Activated CD4-positive, alpha-beta T cell treated with anti-CD3 and anti-CD28 coated beads, Interleukin-2, amount 10 ng/mL, durations not matched to agents 24 days and 14 days (primary cell): ENCODE measurements at regions not wholly inside any gene's neighbourhood (a gene's known extent, or its start where the extent isn't known, plus 50 kb on each side); places are given as distances from the start of the nearest gene placed in this dataset.
"Not testable (repeated sequence)": the region's sequence is repeated elsewhere in the genome, so short reads cannot be mapped to it uniquely, and the experiment has no call there.

Experiments
- DNase-seq: peaks from one replicate; pipeline ENCODE4 v3.0.0; 2022
- H3K27ac Mint-ChIP-seq: one replicate; pipeline ENCODE4 v1.8.0; 2022; ENCODE audit warnings: mild to moderate bottlenecking, mixed read lengths
- H3K27me3 Mint-ChIP-seq: one replicate; pipeline ENCODE4 v1.8.0; 2022; ENCODE audit warnings: mixed read lengths
- H3K36me3 Mint-ChIP-seq: one replicate; pipeline ENCODE4 v1.8.0; 2022; ENCODE audit warnings: low read depth, mild to moderate bottlenecking, mixed read lengths
- H3K4me1 Mint-ChIP-seq: one replicate; pipeline ENCODE4 v1.8.0; 2021; ENCODE audit warnings: mixed read lengths
- H3K4me3 Mint-ChIP-seq: one replicate; pipeline ENCODE4 v1.8.0; 2022; ENCODE audit warnings: mild to moderate bottlenecking, moderate library complexity, mixed read lengths
- H3K9me3 Mint-ChIP-seq: one replicate; pipeline ENCODE4 v1.8.0; 2021; ENCODE audit warnings: mixed read lengths
- intact Hi-C: fragments of 100-400 bp; cut with micrococcal nuclease; formaldehyde crosslinking; loops from one replicate; pipeline ENCODE4 v1.15.1; 2023

DNA sequence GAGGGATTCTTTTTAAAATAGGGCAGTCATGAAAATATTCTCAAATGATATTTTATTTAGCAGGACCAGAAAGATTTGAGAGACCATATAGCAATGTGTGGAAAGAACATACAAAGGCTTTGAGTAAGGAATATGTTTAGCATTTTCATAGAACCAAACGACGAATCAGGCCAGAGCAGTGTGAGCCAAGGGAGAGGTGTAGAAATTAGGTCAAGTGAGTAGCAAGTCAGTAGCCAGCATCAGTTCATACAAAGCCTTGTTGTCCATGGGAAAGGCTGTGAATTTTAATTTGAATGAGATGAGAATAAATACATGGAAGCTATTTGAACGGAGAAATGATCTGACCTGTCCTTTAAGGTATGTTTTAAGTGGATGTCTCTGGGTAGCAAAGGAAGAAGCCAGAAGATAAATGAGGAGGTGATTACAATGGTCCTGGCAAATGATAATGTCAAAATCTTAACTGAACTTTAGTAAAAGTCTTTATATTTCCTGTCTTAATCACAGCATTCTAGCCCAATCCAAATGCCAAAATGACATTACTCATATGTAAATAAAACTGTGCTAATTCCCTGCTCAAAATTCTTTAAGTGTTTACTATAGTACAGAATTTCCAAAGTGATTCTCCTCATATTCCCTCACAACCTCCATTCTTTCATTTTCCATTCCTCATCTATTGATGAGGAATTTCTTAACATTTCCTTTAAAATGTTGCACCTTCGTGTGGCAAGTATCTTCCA, 155.7 kb upstream of the SLIT2 start:
- Mint-ChIP-seq H3K9me3 (no peaks in the 10 kb centered on the region), H3K4me3 (no peak overlapping the region), H3K27me3 (no peaks in the 10 kb centered on the region), H3K27ac (no peak overlapping the region), H3K36me3 (no peaks in the 10 kb centered on the region), H3K4me1 (no peaks in the 10 kb centered on the region)
- intact Hi-C loops = no loop called here
- DNase-seq = no peak

DNA sequence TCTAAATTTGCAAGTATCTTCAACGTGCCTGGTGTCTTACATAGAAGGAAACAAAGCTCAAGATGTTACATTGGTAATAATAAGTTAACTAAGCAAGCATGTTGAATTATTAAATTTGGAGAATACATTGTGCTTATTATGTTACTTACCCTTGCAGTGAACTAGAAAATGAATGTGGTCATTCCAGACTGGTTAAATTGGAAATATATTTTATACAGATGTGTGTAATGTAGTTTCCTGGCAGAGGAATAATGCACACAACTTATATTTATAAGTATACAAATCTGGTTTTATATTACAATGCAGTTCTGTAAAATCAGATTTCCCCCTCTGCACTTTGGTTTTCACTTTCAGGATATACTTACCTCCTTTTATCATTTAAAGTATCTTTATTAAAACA, 159.9 kb upstream of the SLIT2 start:
- DNase-seq = no peak
- H3K4me1 Mint-ChIP-seq = no peaks in the 10 kb centered on the region
- intact Hi-C loops = no loop called here
- H3K36me3 Mint-ChIP-seq = no peaks in the 10 kb centered on the region
- no peaks in the 10 kb centered on the region for H3K9me3 Mint-ChIP-seq
- H3K27me3 Mint-ChIP-seq = no peaks in the 10 kb centered on the region
- no peak overlapping the region for H3K4me3 Mint-ChIP-seq
- no peak overlapping the region for H3K27ac Mint-ChIP-seq

DNA sequence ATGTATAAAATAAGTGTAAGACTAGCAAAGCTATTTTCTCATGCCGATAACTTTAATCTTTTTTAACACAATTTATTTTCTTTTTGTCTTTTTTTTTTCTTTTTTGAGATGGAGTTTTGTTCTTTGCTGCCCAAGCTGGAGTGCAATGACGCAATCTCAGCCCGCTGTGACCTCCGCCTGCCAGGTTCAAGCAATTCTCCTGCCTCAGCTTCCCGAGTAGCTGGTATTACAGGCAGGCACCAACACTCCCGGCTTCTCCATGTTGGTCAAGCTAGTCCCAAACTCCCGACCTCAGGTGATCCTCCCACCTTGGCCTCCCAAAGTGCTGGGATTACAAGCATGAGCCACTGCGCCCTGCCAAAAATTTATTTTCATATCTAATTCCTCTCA, 164.2 kb upstream of the SLIT2 start:
- H3K4me1 Mint-ChIP-seq = no peaks in the 10 kb centered on the region
- no peak overlapping the region for H3K4me3 Mint-ChIP-seq
- DNase-seq = no peak
- H3K27ac Mint-ChIP-seq = no peak overlapping the region
- H3K27me3 Mint-ChIP-seq = no peaks in the 10 kb centered on the region
- no peaks in the 10 kb centered on the region for H3K36me3 Mint-ChIP-seq
- intact Hi-C loops = no loop called here
- no peaks in the 10 kb centered on the region for H3K9me3 Mint-ChIP-seq

DNA sequence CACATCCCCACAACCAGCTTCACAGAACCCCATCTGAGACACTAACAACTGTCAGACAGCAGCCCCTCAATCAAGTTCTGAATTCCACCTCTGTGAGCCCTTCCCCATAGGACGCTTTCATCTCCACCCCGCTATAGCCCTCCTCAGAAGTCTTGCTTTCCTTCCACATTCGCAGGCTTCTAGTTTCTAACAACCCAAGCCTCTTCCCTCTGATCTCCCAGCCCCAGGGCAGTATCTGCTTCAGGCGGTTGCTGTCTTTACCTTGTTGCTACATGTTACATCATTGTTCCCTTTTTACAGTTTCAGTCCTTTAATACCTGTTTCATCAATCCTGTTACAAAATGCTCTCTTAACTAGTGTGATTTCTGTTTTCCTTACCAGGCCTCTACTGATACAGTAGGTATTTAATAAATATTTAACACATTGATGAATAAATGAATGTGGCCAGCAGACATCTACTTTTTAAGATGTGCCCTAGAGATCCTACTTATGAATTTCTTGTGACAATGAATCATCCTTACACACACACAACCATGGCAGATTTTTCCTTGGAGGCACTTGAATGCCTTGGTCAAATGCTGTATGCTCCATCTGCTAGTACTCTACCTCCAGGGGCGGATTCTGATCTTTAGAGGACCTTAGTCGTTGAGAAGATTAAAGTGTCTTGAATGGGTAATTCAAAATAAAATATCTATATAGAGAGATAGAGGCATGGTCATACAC, 164.7 kb upstream of the SLIT2 start:
- Mint-ChIP-seq H3K36me3 (no peaks in the 10 kb centered on the region), H3K27ac (no peak overlapping the region), H3K27me3 (no peaks in the 10 kb centered on the region), H3K4me3 (no peak overlapping the region), H3K9me3 (no peaks in the 10 kb centered on the region), H3K4me1 (no peaks in the 10 kb centered on the region)
- intact Hi-C loops = no loop called here
- DNase-seq = no peak

DNA sequence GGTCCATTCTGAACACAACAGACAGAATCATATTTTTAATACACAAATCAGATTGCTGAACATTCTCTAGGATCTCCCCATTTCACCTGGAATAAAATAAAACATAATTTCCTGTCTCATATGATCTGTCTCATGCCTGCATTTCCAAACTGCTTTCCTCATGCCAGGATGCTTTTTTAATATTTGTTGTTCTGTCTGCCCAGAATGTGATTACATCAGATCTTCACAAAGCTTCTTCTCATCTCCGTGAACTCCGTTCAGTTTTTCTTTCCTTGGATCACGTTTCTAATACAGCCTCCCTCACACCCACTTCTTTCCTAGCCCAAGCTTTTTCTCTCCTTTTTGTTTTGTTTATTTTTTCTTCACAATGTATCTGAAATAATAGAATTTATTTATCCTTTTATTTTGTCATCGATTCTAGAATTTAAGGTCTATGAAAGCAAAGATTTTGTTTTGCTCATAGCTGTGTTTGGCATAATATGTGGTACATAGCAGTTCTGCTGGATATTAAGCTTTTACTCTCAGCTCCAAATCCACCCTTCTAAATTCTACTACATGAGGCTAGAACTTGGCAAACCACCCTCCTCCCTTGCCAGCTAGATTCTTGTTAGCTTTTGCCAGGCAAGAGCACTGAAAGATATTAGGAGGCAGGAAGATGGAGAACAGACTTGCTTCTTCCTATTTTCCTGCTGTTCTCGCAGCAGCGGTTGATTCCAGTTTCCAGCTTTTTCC, 165.5 kb upstream of the SLIT2 start:
- Mint-ChIP-seq H3K27ac (no peak overlapping the region), H3K36me3 (no peaks in the 10 kb centered on the region), H3K4me1 (no peaks in the 10 kb centered on the region), H3K9me3 (no peaks in the 10 kb centered on the region), H3K27me3 (no peaks in the 10 kb centered on the region), H3K4me3 (no peak overlapping the region)
- DNase-seq = no peak
- intact Hi-C loops = no loop called here

DNA sequence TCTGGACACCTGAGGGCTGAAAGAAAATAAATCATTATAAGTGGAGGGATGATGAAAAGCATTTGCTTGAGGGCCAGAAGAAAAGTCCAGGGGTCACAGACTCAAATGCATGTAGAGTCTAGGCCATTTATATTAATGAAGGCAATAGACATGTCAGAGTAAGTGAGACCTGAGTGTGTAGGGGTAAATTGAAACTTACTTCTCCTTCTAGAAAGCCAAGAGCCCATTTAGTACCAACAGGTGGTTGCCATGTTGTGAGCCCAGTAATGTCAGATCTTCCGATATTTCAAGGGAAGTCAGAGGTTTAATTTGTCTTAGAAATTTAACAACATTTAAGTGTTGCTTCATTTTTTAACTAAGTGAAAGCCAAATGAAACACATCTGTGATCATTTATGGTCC, 166.1 kb upstream of the SLIT2 start:
- intact Hi-C loops = no loop called here
- Mint-ChIP-seq H3K27ac (no peak overlapping the region), H3K9me3 (no peaks in the 10 kb centered on the region), H3K4me1 (no peaks in the 10 kb centered on the region), H3K36me3 (no peaks in the 10 kb centered on the region), H3K27me3 (no peaks in the 10 kb centered on the region), H3K4me3 (no peak overlapping the region)
- no peak for DNase-seq

DNA sequence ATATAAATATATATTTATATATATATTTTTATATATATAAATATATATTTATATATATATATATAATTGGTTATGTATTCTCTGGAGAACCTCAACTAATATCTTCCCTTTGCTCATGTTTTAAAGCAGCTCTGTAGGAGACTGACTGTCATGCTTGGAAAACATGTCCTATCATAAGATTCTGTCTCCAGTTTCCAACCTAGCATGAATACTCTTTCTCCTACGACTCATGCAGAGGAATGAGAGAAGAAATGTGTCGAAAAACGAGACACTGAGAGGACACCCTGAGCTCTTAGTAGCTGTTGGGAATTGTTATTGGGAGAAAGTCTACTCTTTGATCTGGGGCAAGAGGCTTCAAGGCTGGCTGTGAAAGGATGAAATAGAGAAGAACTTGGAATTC, 166.5 kb upstream of the SLIT2 start:
- Mint-ChIP-seq H3K36me3 (no peaks in the 10 kb centered on the region), H3K4me1 (no peaks in the 10 kb centered on the region), H3K27me3 (no peaks in the 10 kb centered on the region), H3K4me3 (no peak overlapping the region), H3K9me3 (no peaks in the 10 kb centered on the region), H3K27ac (no peak overlapping the region)
- no peak for DNase-seq
- intact Hi-C loops = no loop called here

DNA sequence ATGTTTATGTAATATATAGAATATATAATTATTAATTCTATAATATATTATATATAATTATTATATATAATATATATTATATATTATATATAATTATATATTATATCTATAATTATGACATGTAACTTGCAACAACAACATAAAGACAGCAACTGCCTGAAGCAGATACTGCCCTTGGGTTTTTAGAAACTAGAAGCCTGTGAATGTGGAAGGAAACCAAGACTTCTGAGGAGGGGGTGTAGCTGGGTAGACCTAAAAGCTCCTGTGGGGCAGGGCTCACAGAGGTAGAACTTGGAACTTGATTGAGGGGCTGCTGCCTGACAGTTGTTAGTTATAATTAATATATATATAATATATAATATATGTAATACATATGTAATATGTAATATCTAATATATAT, 167.2 kb upstream of the SLIT2 start:
- no peaks in the 10 kb centered on the region for H3K9me3 Mint-ChIP-seq
- H3K27ac Mint-ChIP-seq = no peak overlapping the region
- no peaks in the 10 kb centered on the region for H3K36me3 Mint-ChIP-seq
- no peaks in the 10 kb centered on the region for H3K4me1 Mint-ChIP-seq
- intact Hi-C loops = no loop called here
- no peaks in the 10 kb centered on the region for H3K27me3 Mint-ChIP-seq
- DNase-seq = no peak
- no peak overlapping the region for H3K4me3 Mint-ChIP-seq

DNA sequence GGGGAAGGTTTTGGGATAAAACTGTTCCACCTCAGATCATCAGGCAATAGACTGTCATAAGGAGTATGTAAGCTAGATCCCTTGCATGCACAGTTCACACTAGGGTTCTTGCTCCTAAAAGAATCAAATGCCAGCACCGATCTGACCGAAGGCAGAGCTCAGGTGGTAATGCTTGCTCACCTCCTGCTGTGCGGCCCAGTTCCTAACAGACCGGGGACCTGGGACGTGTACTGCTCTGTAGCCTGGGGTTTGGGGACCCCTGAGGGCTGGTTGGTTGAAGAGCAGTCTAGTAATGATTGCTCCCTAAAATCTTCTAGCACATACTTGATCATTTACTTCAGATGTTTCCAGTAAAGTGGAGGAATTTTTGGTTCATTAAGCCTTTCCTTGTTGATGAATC, 173.1 kb upstream of the SLIT2 start:
- no peak overlapping the region for H3K27ac Mint-ChIP-seq
- no peaks in the 10 kb centered on the region for H3K9me3 Mint-ChIP-seq
- no peak for DNase-seq

DNA sequence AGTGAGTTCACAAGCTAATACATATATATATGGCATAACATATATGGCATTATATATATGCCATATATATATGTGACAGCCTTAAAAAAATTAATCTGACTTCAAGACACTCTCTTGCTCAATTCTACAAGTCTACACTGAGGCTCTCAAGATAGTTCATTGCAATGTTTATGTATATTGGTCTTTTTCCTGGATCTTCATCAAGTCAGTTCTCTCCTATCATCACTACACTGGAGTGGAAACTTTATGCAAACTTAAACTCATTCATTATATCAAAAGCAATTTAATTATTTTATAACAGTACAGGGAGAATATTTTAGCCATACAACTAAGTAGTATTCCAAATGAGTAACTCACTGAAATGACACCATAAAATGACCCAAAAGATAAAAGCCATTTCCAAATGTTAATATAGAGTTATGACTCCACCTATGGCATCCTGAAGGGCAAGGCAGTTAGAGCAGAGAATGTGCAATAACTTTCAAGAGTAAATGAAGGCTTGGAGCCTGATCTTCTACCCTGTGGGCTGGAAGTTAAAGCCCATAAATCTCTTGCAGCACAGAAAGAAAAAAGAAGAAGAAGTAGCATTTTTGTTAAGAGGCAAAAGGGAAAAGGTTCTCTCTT, 176.3 kb upstream of the SLIT2 start:
- Mint-ChIP-seq H3K27ac (no peak overlapping the region), H3K4me1 (no peaks in the 10 kb centered on the region)
- intact Hi-C loops = no loop called here

More for the DNA sequence above, 173.1 kb upstream of the SLIT2 start:
- Mint-ChIP-seq H3K36me3 (no peaks in the 10 kb centered on the region), H3K27me3 (no peaks in the 10 kb centered on the region), H3K4me3 (no peak overlapping the region), H3K4me1 (no peaks in the 10 kb centered on the region)
- intact Hi-C loops = no loop called here

DNA sequence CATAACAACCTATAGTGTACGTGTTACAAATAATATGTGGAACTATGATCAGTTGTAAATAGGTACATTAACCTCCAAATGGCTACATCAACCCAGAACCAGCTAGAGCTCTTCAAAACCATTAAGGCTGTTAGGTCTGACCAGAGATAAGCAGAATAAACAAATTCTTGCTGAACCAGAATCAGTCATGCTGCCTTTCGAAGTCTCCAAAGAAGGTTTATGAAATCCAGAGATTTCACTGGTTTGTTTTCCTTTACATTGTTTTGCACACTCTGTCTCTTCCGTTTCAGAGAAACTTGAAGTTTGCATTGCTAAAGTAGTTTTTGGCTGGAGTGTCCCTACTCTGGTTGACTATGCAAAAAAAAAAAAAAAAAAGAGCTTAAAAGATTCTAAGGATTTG, 177.3 kb upstream of the SLIT2 start:
- Mint-ChIP-seq H3K4me3 (no peak overlapping the region), H3K9me3 (no peaks in the 10 kb centered on the region), H3K4me1 (no peaks in the 10 kb centered on the region), H3K27me3 (no peaks in the 10 kb centered on the region), H3K36me3 (no peaks in the 10 kb centered on the region), H3K27ac (no peak overlapping the region)
- intact Hi-C loops = no loop called here
- DNase-seq = no peak

More for the DNA sequence above, 176.3 kb upstream of the SLIT2 start:
- H3K4me3 Mint-ChIP-seq = no peak overlapping the region
- DNase-seq = no peak
- H3K9me3 Mint-ChIP-seq = no peaks in the 10 kb centered on the region
- H3K36me3 Mint-ChIP-seq = no peaks in the 10 kb centered on the region
- no peaks in the 10 kb centered on the region for H3K27me3 Mint-ChIP-seq

DNA sequence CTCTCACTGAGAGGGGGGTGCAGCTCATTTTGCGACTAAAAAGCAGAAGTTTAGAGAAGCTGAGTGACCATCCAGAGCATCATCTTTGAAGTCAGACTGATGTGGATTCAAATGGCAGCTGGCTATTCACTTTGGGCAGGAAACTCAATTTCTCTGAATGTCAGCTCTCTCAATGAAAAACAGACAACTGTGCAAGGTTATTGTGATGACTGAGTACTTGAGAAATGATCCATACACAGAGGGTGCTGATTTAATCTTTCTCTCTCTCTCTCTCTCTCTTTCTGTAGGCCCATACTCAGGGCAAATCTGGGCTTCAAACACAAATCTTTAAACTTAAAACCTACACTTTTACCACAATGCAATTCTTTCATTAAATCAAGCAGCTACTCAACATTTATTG, 185.8 kb upstream of the SLIT2 start:
- H3K4me3 Mint-ChIP-seq = no peak overlapping the region
- no peaks in the 10 kb centered on the region for H3K4me1 Mint-ChIP-seq
- H3K27me3 Mint-ChIP-seq = no peaks in the 10 kb centered on the region
- intact Hi-C loops = no loop called here
- peaks cover 6% of the 10 kb centered on the region for H3K9me3 Mint-ChIP-seq
- no peak overlapping the region for H3K27ac Mint-ChIP-seq
- no peak for DNase-seq
- no peaks in the 10 kb centered on the region for H3K36me3 Mint-ChIP-seq

DNA sequence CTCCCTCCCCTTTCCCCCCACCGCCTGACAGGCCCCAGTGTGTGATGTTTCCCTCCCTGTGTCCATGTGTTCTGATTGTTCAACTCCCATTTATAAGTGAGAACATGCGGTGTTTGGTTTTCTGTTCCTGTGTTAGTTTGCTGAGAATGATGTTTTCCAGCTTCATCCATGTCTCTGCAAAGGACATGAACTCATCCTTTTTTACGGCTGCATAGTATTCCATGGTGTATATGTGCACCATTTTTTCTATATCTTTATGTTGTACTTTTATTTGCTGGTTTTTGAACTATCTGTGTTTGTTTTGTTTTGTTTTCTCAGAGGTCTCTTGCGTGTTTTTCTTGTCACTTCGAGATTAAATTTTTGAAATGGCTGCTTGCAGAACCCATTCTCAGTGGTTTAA, 188.8 kb upstream of the SLIT2 start:
- H3K36me3 Mint-ChIP-seq, intact Hi-C loops, H3K4me3 Mint-ChIP-seq, H3K27ac Mint-ChIP-seq, H3K4me1 Mint-ChIP-seq, DNase-seq, H3K9me3 Mint-ChIP-seq, H3K27me3 Mint-ChIP-seq: not testable (repeated sequence)

DNA sequence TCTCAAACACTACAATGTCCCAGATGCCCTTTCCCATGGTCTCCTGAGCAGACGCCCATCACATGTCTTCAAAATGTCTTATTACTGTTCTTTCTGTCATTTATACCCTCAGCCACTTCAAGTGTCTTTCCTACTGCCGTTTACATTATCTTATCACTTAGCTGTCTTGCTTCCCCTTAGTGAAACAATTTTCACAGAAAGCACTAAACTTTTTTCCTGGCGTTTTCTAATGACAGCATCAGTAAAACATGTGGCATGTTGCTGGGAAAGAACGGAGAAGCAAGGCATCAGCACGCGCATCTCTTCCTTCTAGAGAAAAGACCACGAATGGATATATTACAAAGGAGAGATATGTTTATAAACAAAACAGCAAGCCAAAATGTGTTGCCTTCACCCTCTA, 189.7 kb upstream of the SLIT2 start:
- intact Hi-C loops = no loop called here
- no peaks in the 10 kb centered on the region for H3K4me1 Mint-ChIP-seq
- H3K27ac Mint-ChIP-seq = no peak overlapping the region
- H3K9me3 Mint-ChIP-seq = peaks cover 6% of the 10 kb centered on the region
- H3K27me3 Mint-ChIP-seq = no peaks in the 10 kb centered on the region
- no peak overlapping the region for H3K4me3 Mint-ChIP-seq
- DNase-seq = no peak
- H3K36me3 Mint-ChIP-seq = no peaks in the 10 kb centered on the region
